DOHH2 (cell line): ENCODE measurements at regions not wholly inside any gene's neighbourhood (a gene's known extent, or its start where the extent isn't known, plus 50 kb on each side); places are given as distances from the start of the nearest gene placed in this dataset.

Experiments
- H3F3A ChIP-seq: fragments of 200-600 bp; sonication (generic), shearing (Covaris generic); 2 replicates; pipeline ENCODE4 v1.6.0; 2016; ENCODE audit warnings: antibody characterized with exemption, mild to moderate bottlenecking; ENCODE audit not compliant: control insufficient read depth, insufficient read depth
- H3K27ac ChIP-seq: fragments of 200-600 bp; sonication (generic); 2 replicates; pipeline ENCODE4 v1.5.1; 2014; ENCODE audit warnings: low read depth, mild to moderate bottlenecking, low read length, moderate library complexity
- H3K27me3 ChIP-seq: fragments of 200-600 bp; sonication (generic); 2 replicates; pipeline ENCODE4 v1.6.1; 2014; ENCODE audit warnings: mild to moderate bottlenecking, low read length, mixed read lengths; ENCODE audit not compliant: control insufficient read depth
- H3K36me3 ChIP-seq: fragments of 200-600 bp; sonication (generic); 2 replicates; pipeline ENCODE4 v1.6.1; 2014; ENCODE audit warnings: mild to moderate bottlenecking, low read length, moderate library complexity, mixed read lengths; ENCODE audit not compliant: control insufficient read depth
- H3K4me1 ChIP-seq: fragments of 200-600 bp; sonication (generic); 2 replicates; pipeline ENCODE4 v1.6.1; 2014; ENCODE audit warnings: mild to moderate bottlenecking, low read length, mixed read lengths; ENCODE audit not compliant: control insufficient read depth
- H3K4me2 ChIP-seq: fragments of 200-600 bp; sonication (generic); 2 replicates; pipeline ENCODE4 v1.6.0; 2014; ENCODE audit warnings: mild to moderate bottlenecking, low read length, moderate library complexity
- H3K4me3 ChIP-seq: fragments of 200-600 bp; sonication (generic); 2 replicates; pipeline ENCODE4 v1.5.1; 2014; ENCODE audit warnings: mild to moderate bottlenecking, low read length, mixed read lengths
- H3K79me2 ChIP-seq: fragments of 200-600 bp; sonication (generic); 2 replicates; pipeline ENCODE4 v1.6.1; 2014; ENCODE audit warnings: mild to moderate bottlenecking, low read length, mixed read lengths; ENCODE audit not compliant: control insufficient read depth
- H3K9me2 ChIP-seq: fragments of 200-600 bp; sonication (generic); replicated peaks from 2 replicates; pipeline ENCODE4 v1.6.1; 2014; ENCODE audit warnings: mild to moderate bottlenecking, low read length, mixed read lengths; ENCODE audit not compliant: control insufficient read depth
- H3K9me3 ChIP-seq: fragments of 200-600 bp; sonication (generic); 2 replicates; pipeline ENCODE4 v1.6.1; 2014; ENCODE audit warnings: antibody characterized with exemption, low read length, mixed read lengths; ENCODE audit not compliant: control insufficient read depth, insufficient read depth
- H4K20me1 ChIP-seq: fragments of 200-600 bp; sonication (generic); 2 replicates; pipeline ENCODE4 v1.6.0; 2014; ENCODE audit warnings: low read depth, mild to moderate bottlenecking, antibody characterized with exemption, low read length, moderate library complexity; ENCODE audit not compliant: control insufficient read depth, insufficient read depth
- EZH2phosphoT487 ChIP-seq: fragments of 200-600 bp; sonication (generic); IDR thresholded peaks from 2 replicates; pipeline ENCODE4 v1.6.1; 2017; ENCODE audit warnings: borderline replicate concordance, mild to moderate bottlenecking, antibody characterized with exemption, low read length, moderate library complexity, mixed read lengths
- TF ChIP-seq, protein P1 (sequence below): fragments of 200-600 bp; sonication (generic); IDR thresholded peaks from one replicate; pipeline ENCODE4 v1.5.1; 2014; ENCODE audit warnings: antibody characterized with exemption, mild to moderate bottlenecking, low read depth, low read length; ENCODE audit not compliant: poor library complexity, severe bottlenecking

DNA sequence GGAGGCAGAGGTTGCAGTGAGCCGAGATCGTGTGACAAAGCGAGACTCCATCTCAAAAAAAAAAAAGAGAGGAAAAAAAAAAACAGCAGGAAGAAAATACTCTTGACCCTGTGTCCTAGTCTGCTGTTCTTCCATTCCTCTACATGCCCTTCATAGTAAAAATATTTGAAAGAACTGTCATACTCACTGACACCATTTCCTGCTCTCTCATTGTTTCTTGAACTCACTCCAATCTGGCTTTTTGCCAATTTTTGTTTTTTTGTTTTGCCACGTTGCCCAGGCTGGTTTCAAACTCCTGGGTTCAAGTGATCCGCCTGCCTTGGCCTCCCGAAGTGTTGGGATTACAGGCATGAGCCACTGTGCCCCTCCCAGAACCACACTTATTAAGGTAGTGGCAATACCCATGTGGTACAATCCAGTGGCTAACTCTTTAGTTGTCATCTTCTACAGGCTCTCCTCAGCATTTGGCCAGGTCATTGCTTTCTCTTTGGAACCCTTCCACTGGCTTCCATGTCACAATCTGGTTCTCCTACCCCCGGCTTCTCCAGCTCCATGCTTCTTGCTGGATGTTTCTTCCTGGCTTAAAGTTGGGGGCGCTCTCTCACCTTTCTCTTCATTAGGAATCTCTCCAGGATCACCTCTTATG, 238.2 kb upstream of the C2CD4B start:
- no peaks in the 10 kb centered on the region for H3F3A ChIP-seq
- no peaks in the 10 kb centered on the region for H3K36me3 ChIP-seq
- no peaks in the 10 kb centered on the region for H3K79me2 ChIP-seq
- H3K9me3 ChIP-seq = peaks cover 10% of the 10 kb centered on the region
- H3K4me1 ChIP-seq = no peaks in the 10 kb centered on the region
- peaks cover 4% of the 10 kb centered on the region; the same call in 1 of the 2 replicates for H3K27me3 ChIP-seq
- H3K27ac ChIP-seq = no peak overlapping the region
- no peak overlapping the region for H3K4me2 ChIP-seq
- H3K9me2 ChIP-seq = no peaks in the 10 kb centered on the region
- H4K20me1 ChIP-seq = no peaks in the 10 kb centered on the region
- TF ChIP-seq, protein P1, sequence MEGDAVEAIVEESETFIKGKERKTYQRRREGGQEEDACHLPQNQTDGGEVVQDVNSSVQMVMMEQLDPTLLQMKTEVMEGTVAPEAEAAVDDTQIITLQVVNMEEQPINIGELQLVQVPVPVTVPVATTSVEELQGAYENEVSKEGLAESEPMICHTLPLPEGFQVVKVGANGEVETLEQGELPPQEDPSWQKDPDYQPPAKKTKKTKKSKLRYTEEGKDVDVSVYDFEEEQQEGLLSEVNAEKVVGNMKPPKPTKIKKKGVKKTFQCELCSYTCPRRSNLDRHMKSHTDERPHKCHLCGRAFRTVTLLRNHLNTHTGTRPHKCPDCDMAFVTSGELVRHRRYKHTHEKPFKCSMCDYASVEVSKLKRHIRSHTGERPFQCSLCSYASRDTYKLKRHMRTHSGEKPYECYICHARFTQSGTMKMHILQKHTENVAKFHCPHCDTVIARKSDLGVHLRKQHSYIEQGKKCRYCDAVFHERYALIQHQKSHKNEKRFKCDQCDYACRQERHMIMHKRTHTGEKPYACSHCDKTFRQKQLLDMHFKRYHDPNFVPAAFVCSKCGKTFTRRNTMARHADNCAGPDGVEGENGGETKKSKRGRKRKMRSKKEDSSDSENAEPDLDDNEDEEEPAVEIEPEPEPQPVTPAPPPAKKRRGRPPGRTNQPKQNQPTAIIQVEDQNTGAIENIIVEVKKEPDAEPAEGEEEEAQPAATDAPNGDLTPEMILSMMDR = no peak
- TF ChIP-seq EZH2phosphoT487 = no peak
- no peak overlapping the region for H3K4me3 ChIP-seq

DNA sequence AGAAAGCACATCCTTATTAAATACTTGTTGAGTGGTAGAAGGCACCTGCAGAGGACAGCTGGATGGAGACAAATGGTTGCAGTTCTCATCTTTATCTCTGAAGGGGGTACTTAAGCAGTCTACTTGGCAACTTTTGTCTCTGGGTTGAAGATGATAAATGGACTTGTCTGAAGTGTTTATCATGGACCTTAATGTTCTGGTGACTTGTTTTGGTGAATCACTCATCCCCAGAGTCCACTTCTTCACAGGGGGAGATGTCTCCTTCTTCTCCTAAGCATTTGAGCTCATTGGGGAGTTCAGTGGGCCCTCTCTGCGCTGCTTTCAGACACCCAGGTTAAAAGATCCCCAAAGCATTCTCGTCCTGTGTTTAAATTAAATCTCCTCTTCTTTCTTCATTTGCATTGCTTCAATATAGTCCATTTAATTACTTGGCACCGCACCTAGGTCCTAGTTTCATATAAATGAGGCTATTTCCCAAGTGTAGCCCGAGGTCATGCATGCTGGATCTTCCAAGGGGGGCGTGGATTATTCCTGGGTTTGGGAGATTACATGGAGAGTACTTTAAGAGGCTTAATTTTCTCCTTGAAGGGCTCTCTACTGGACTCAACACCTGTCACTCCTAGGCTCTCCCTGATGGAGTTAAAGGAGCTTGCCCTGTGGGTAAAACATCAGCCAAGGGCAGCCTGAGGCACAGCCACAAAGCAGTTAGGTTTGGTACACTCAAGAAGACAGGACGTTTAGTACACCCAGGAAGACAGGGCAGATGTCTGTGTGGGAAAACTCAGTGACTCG, 239.3 kb upstream of the C2CD4B start:
- Histone ChIP-seq H3F3A (no peaks in the 10 kb centered on the region), H3K4me1 (no peaks in the 10 kb centered on the region), H3K36me3 (no peaks in the 10 kb centered on the region), H3K4me3 (no peak overlapping the region), H3K27me3 (peaks cover 4% of the 10 kb centered on the region; the same call in 1 of the 2 replicates), H3K9me3 (peaks cover 8% of the 10 kb centered on the region), H3K9me2 (no peaks in the 10 kb centered on the region), H3K27ac (no peak overlapping the region), H4K20me1 (no peaks in the 10 kb centered on the region), H3K79me2 (no peaks in the 10 kb centered on the region), H3K4me2 (no peak overlapping the region)
- TF ChIP-seq EZH2phosphoT487 = no peak
- TF ChIP-seq, protein P1 = no peak

GRCh38 chr15:62406305-62406891, 241.3 kb upstream of the C2CD4B start:
- TF ChIP-seq, protein P1 = no peak
- no peak for TF ChIP-seq EZH2phosphoT487
- no peaks in the 10 kb centered on the region for H3K79me2 ChIP-seq
- no peaks in the 10 kb centered on the region for H3K36me3 ChIP-seq
- no peaks in the 10 kb centered on the region for H3K4me1 ChIP-seq
- H3K9me3 ChIP-seq = no peaks in the 10 kb centered on the region
- H3K27me3 ChIP-seq = peaks cover 4% of the 10 kb centered on the region; the same call in 1 of the 2 replicates
- H3K9me2 ChIP-seq = no peaks in the 10 kb centered on the region
- H3K4me2 ChIP-seq = no peak overlapping the region
- H3K27ac ChIP-seq = no peak overlapping the region
- no peak overlapping the region for H3K4me3 ChIP-seq
- H3F3A ChIP-seq = no peaks in the 10 kb centered on the region
- no peaks in the 10 kb centered on the region for H4K20me1 ChIP-seq
